Tibial nerve (tissue), 3 donors: ENCODE measurements at regions not wholly inside any gene's neighbourhood (a gene's known extent, or its start where the extent isn't known, plus 50 kb on each side); places are given as distances from the start of the nearest gene placed in this dataset.

ENCODE experiments used
- CTCF ChIP-seq, 5 experiments: fragments of 200-600 bp in 3 of 5; fragments of 450-650 bp in 2 of 5; sonication (generic) in 3 of 5; IDR thresholded peaks; one replicate each; pipeline ENCODE4 v1.5.1; 2016 to 2019; ENCODE audit warnings: antibody characterized with exemption in 5 of 5, mild to moderate bottlenecking in 3 of 5, moderate library complexity in 2 of 5
- POLR2A ChIP-seq, 2 donors: fragments of 450-650 bp; IDR thresholded peaks; one replicate each; pipeline ENCODE4 v1.6.1; 2017; ENCODE audit warnings: antibody characterized with exemption in 2 of 2, mild to moderate bottlenecking in 2 of 2, moderate library complexity in 2 of 2

- no peak for TF ChIP-seq CTCF (IDR thresholded peaks at IDR 0.05)
- TF ChIP-seq POLR2A (IDR thresholded peaks at IDR 0.05), result no peak
These were observed 381.1 kb downstream of the TFAP2B start for GRCh38 chr6:51199733-51200260.
